Smooth muscle cell (in vitro differentiated cells): ENCODE measurements at regions not wholly inside any gene's neighbourhood (a gene's known extent, or its start where the extent isn't known, plus 50 kb on each side); places are given as distances from the start of the nearest gene placed in this dataset.

Experiments used
- DNase-seq: peaks from one replicate; lab custom pipeline; 2025; ENCODE audit not compliant: unreplicated experiment; lab: John Stamatoyannopoulos, UW
- H2AFZ ChIP-seq: fragments of 200-600 bp; sonication (generic); 2 replicates; pipeline ENCODE4 v1.6.0; 2016; ENCODE audit warnings: antibody characterized with exemption, low read depth, mild to moderate bottlenecking
- H3F3A ChIP-seq: fragments of 200-600 bp; sonication (generic); 2 replicates; pipeline ENCODE4 v1.6.0; 2017; ENCODE audit warnings: antibody characterized with exemption, low read depth
- H3K27ac ChIP-seq: fragments of 200-600 bp; sonication (generic); 2 replicates; pipeline ENCODE4 v1.5.1; 2016; ENCODE audit warnings: low read depth, mild to moderate bottlenecking
- H3K27me3 ChIP-seq: fragments of 200-600 bp; sonication (generic); 2 replicates; pipeline ENCODE4 v1.6.1; 2016; ENCODE audit warnings: low read depth, mild to moderate bottlenecking
- H3K36me3 ChIP-seq: fragments of 200-600 bp; sonication (generic); 2 replicates; pipeline ENCODE4 v1.5.1; 2016; ENCODE audit warnings: low read depth
- H3K4me1 ChIP-seq: fragments of 200-600 bp; sonication (generic); 2 replicates; pipeline ENCODE4 v1.5.1; 2016; ENCODE audit warnings: low read depth
- H3K4me2 ChIP-seq: fragments of 200-600 bp; sonication (generic); 2 replicates; pipeline ENCODE4 v1.6.0; 2016; ENCODE audit warnings: mild to moderate bottlenecking
- H3K4me3 ChIP-seq: fragments of 200-600 bp; sonication (generic); 2 replicates; pipeline ENCODE4 v1.5.1; 2016; ENCODE audit warnings: mild to moderate bottlenecking
- H3K79me2 ChIP-seq: fragments of 200-600 bp; sonication (generic); 2 replicates; pipeline ENCODE4 v1.6.0; 2016; ENCODE audit warnings: low read depth, mild to moderate bottlenecking
- H3K9ac ChIP-seq: fragments of 200-600 bp; sonication (generic); 2 replicates; pipeline ENCODE4 v1.6.0; 2016; ENCODE audit warnings: low read depth
- H3K9me3 ChIP-seq: fragments of 200-600 bp; sonication (generic); replicated peaks from 2 replicates; pipeline ENCODE4 v1.5.1; 2016; ENCODE audit warnings: low read depth
- H4K20me1 ChIP-seq: fragments of 200-600 bp; sonication (generic); 2 replicates; pipeline ENCODE4 v1.6.0; 2016; ENCODE audit warnings: low read depth
- CTCF ChIP-seq: fragments of 200-600 bp; sonication (generic); IDR thresholded peaks from 2 replicates; pipeline ENCODE4 v1.5.1; 2017; ENCODE audit warnings: borderline replicate concordance, mild to moderate bottlenecking, antibody characterized with exemption; ENCODE audit not compliant: insufficient read depth, poor library complexity, severe bottlenecking
- WGBS: methylation state at CpG from one replicate; pipeline ENCODE4 v1.1.7; 2016; ENCODE audit warnings: low lambda C conversion rate; 5-methylcytosine and 5-hydroxymethylcytosine counted together

GRCh38 chr22:48146426-48146825 is 1384.0 kb downstream of the TBC1D22A start:
- Histone ChIP-seq H3F3A (no peaks in the 10 kb centered on the region), H4K20me1 (no peaks in the 10 kb centered on the region), H3K9me3 (no peaks in the 10 kb centered on the region), H3K79me2 (no peaks in the 10 kb centered on the region), H2AFZ (no peak overlapping the region), H3K4me1 (no peaks in the 10 kb centered on the region), H3K4me2 (no peak overlapping the region), H3K9ac (no peak overlapping the region), H3K27me3 (peaks cover 7% of the 10 kb centered on the region), H3K4me3 (no peak overlapping the region), H3K36me3 (no peaks in the 10 kb centered on the region), H3K27ac (no peak overlapping the region)
- no peak for TF ChIP-seq CTCF
- 94% methylated on average over 6 of the region's 6 CpGs for WGBS
- DNase-seq, result no peak

- WGBS, result 80% methylated on average over 7 of the region's 7 CpGs
- Histone ChIP-seq H3K79me2 (no peaks in the 10 kb centered on the region), H3K4me3 (no peak overlapping the region), H2AFZ (no peak overlapping the region), H3K36me3 (no peaks in the 10 kb centered on the region), H3F3A (no peaks in the 10 kb centered on the region), H4K20me1 (no peaks in the 10 kb centered on the region), H3K9me3 (no peaks in the 10 kb centered on the region), H3K4me2 (no peak overlapping the region), H3K9ac (no peak overlapping the region), H3K27ac (no peak overlapping the region), H3K27me3 (peaks cover 7% of the 10 kb centered on the region), H3K4me1 (no peaks in the 10 kb centered on the region)
- TF ChIP-seq CTCF, result no peak
- no peak for DNase-seq
Measured at GRCh38 chr22:48145738-48146137, 1383.3 kb downstream of the TBC1D22A start.

- no peak overlapping the region for H3K4me2 ChIP-seq
- H3K4me1 ChIP-seq, result no peaks in the 10 kb centered on the region
- H3K36me3 ChIP-seq, result no peaks in the 10 kb centered on the region
- no peaks in the 10 kb centered on the region for H3F3A ChIP-seq
- no peak overlapping the region for H3K9ac ChIP-seq
- H3K4me3 ChIP-seq, result no peak overlapping the region
- no peak for DNase-seq
- TF ChIP-seq CTCF, result no peak
- H3K27ac ChIP-seq, result no peak overlapping the region
- 93% methylated on average over 4 of the region's 4 CpGs for WGBS
- no peaks in the 10 kb centered on the region for H3K9me3 ChIP-seq
- H4K20me1 ChIP-seq, result no peaks in the 10 kb centered on the region
- peaks cover 7% of the 10 kb centered on the region for H3K27me3 ChIP-seq
- no peak overlapping the region for H2AFZ ChIP-seq
- no peaks in the 10 kb centered on the region for H3K79me2 ChIP-seq
Measured at GRCh38 chr22:48144318-48144717, 1381.9 kb downstream of the TBC1D22A start.

GRCh38 chr22:48143856-48144255 is 1381.4 kb downstream of the TBC1D22A start:
- Histone ChIP-seq H3K4me2 (no peak overlapping the region), H3F3A (no peaks in the 10 kb centered on the region), H3K27me3 (peaks cover 7% of the 10 kb centered on the region), H3K9me3 (no peaks in the 10 kb centered on the region), H4K20me1 (no peaks in the 10 kb centered on the region), H3K79me2 (no peaks in the 10 kb centered on the region), H3K36me3 (no peaks in the 10 kb centered on the region), H3K9ac (no peak overlapping the region), H3K27ac (no peak overlapping the region), H2AFZ (no peak overlapping the region), H3K4me1 (no peaks in the 10 kb centered on the region), H3K4me3 (no peak overlapping the region)
- DNase-seq, result no peak
- 93% methylated on average over 7 of the region's 7 CpGs for WGBS
- no peak for TF ChIP-seq CTCF
